OCI-LY1 (cell line): ENCODE measurements at regions not wholly inside any gene's neighbourhood (a gene's known extent, or its start where the extent isn't known, plus 50 kb on each side); places are given as distances from the start of the nearest gene placed in this dataset.

Source experiments
- EZH2 ChIP-seq: fragments of 200-600 bp; sonication (generic), shearing (Covaris generic); IDR thresholded peaks from 2 replicates; pipeline ENCODE4 v1.8.0; 2017; ENCODE audit warnings: borderline replicate concordance, mixed run types, mild to moderate bottlenecking, antibody characterized with exemption, low read length, moderate library complexity, mixed read lengths
- TF ChIP-seq, protein P1 (sequence below): fragments of 200-600 bp; sonication (generic), shearing (Covaris generic); IDR thresholded peaks from 2 replicates; pipeline ENCODE4 v1.5.1; 2017; ENCODE audit warnings: mild to moderate bottlenecking, antibody characterized with exemption, low read length, moderate library complexity, mixed read lengths

DNA sequence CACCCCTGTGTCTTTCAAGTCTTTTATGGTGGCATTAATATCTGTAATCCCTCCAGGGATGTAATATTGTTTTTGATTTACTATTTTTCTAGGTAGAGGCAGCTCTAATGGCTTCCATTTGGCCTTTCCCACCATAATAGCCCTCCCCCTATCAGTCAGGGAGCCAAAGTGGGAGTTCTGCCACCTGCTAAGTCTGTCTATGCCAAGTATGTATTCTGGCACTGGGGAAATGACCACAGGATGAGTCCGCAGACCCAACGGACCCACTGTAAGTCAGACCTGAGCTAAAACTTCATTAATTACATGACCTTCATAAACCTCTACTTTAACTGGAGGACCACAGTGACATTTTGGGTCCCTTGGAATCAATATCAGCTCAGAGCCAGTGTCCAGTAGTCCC lies 77.1 kb downstream of the GBP6 start:
- TF ChIP-seq, protein P1, sequence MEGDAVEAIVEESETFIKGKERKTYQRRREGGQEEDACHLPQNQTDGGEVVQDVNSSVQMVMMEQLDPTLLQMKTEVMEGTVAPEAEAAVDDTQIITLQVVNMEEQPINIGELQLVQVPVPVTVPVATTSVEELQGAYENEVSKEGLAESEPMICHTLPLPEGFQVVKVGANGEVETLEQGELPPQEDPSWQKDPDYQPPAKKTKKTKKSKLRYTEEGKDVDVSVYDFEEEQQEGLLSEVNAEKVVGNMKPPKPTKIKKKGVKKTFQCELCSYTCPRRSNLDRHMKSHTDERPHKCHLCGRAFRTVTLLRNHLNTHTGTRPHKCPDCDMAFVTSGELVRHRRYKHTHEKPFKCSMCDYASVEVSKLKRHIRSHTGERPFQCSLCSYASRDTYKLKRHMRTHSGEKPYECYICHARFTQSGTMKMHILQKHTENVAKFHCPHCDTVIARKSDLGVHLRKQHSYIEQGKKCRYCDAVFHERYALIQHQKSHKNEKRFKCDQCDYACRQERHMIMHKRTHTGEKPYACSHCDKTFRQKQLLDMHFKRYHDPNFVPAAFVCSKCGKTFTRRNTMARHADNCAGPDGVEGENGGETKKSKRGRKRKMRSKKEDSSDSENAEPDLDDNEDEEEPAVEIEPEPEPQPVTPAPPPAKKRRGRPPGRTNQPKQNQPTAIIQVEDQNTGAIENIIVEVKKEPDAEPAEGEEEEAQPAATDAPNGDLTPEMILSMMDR = no peak
- no peak for TF ChIP-seq EZH2
